ENCODE measurements at regions not wholly inside any gene's neighbourhood (a gene's known extent, or its start where the extent isn't known, plus 50 kb on each side); places are given as distances from the start of the nearest gene placed in this dataset.

DNA sequence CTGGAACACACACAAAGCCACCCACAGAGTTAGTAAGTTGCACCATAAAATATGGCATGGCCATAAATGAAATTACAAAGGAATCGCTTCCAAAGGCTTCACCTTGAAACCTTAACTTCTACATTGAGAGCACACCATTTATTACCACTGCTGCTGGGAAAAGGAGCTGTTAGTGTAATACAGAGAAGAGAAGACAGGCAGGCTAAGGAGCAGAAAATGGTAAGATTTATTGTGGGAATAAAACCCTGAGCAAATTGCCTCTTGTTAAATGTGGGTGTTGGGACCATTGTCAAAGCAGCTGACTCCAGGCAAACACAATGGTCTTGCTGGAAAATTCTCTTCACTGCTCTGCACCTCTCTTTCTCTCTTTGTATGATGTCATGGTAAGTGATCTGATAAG is 79.2 kb upstream of the NHS start (continued):
- TF ChIP-seq, protein P1, sequence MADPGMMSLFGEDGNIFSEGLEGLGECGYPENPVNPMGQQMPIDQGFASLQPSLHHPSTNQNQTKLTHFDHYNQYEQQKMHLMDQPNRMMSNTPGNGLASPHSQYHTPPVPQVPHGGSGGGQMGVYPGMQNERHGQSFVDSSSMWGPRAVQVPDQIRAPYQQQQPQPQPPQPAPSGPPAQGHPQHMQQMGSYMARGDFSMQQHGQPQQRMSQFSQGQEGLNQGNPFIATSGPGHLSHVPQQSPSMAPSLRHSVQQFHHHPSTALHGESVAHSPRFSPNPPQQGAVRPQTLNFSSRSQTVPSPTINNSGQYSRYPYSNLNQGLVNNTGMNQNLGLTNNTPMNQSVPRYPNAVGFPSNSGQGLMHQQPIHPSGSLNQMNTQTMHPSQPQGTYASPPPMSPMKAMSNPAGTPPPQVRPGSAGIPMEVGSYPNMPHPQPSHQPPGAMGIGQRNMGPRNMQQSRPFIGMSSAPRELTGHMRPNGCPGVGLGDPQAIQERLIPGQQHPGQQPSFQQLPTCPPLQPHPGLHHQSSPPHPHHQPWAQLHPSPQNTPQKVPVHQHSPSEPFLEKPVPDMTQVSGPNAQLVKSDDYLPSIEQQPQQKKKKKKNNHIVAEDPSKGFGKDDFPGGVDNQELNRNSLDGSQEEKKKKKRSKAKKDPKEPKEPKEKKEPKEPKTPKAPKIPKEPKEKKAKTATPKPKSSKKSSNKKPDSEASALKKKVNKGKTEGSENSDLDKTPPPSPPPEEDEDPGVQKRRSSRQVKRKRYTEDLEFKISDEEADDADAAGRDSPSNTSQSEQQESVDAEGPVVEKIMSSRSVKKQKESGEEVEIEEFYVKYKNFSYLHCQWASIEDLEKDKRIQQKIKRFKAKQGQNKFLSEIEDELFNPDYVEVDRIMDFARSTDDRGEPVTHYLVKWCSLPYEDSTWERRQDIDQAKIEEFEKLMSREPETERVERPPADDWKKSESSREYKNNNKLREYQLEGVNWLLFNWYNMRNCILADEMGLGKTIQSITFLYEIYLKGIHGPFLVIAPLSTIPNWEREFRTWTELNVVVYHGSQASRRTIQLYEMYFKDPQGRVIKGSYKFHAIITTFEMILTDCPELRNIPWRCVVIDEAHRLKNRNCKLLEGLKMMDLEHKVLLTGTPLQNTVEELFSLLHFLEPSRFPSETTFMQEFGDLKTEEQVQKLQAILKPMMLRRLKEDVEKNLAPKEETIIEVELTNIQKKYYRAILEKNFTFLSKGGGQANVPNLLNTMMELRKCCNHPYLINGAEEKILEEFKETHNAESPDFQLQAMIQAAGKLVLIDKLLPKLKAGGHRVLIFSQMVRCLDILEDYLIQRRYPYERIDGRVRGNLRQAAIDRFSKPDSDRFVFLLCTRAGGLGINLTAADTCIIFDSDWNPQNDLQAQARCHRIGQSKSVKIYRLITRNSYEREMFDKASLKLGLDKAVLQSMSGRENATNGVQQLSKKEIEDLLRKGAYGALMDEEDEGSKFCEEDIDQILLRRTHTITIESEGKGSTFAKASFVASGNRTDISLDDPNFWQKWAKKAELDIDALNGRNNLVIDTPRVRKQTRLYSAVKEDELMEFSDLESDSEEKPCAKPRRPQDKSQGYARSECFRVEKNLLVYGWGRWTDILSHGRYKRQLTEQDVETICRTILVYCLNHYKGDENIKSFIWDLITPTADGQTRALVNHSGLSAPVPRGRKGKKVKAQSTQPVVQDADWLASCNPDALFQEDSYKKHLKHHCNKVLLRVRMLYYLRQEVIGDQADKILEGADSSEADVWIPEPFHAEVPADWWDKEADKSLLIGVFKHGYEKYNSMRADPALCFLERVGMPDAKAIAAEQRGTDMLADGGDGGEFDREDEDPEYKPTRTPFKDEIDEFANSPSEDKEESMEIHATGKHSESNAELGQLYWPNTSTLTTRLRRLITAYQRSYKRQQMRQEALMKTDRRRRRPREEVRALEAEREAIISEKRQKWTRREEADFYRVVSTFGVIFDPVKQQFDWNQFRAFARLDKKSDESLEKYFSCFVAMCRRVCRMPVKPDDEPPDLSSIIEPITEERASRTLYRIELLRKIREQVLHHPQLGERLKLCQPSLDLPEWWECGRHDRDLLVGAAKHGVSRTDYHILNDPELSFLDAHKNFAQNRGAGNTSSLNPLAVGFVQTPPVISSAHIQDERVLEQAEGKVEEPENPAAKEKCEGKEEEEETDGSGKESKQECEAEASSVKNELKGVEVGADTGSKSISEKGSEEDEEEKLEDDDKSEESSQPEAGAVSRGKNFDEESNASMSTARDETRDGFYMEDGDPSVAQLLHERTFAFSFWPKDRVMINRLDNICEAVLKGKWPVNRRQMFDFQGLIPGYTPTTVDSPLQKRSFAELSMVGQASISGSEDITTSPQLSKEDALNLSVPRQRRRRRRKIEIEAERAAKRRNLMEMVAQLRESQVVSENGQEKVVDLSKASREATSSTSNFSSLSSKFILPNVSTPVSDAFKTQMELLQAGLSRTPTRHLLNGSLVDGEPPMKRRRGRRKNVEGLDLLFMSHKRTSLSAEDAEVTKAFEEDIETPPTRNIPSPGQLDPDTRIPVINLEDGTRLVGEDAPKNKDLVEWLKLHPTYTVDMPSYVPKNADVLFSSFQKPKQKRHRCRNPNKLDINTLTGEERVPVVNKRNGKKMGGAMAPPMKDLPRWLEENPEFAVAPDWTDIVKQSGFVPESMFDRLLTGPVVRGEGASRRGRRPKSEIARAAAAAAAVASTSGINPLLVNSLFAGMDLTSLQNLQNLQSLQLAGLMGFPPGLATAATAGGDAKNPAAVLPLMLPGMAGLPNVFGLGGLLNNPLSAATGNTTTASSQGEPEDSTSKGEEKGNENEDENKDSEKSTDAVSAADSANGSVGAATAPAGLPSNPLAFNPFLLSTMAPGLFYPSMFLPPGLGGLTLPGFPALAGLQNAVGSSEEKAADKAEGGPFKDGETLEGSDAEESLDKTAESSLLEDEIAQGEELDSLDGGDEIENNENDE (IDR thresholded peaks at IDR 0.05; ENCODE audit: insufficient replicate concordance, low read length): no peak
- no peak for TF ChIP-seq EZH2 (IDR thresholded peaks at IDR 0.05; ENCODE audit: low read depth, low read length, severe bottlenecking)
- TF ChIP-seq, protein P2, sequence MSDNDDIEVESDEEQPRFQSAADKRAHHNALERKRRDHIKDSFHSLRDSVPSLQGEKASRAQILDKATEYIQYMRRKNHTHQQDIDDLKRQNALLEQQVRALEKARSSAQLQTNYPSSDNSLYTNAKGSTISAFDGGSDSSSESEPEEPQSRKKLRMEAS (IDR thresholded peaks at IDR 0.05): no peak
- no peak for TF ChIP-seq BCL11A (IDR thresholded peaks at IDR 0.05; ENCODE audit: low read depth in 2 of 2, low read length in 2 of 2)
- TF ChIP-seq RAD21 (IDR thresholded peaks at IDR 0.05 in 1 of 2, conservative IDR thresholded peaks at IDR 0.05 in 1 of 2; ENCODE audit: low read depth in 2 of 2, low read length in 2 of 2): no peak

Measured in H1 (cell line).